OCI-LY3 (cell line): ENCODE measurements at regions not wholly inside any gene's neighbourhood (a gene's known extent, or its start where the extent isn't known, plus 50 kb on each side); places are given as distances from the start of the nearest gene placed in this dataset.
A peak's percentile ranks its signal among the peaks of the same experiment; 100 is the strongest.

Experiments
- CTCF ChIP-seq: fragments of 200-600, 300-600 bp; sonication (generic); IDR thresholded peaks from 2 replicates; pipeline ENCODE4 v1.5.1; 2014; ENCODE audit warnings: antibody characterized with exemption, low read length, low read depth
- EZH2phosphoT487 ChIP-seq: fragments of 200-600 bp; shearing (Covaris generic); IDR thresholded peaks from 2 replicates; pipeline ENCODE4 v1.6.1; 2018; ENCODE audit warnings: antibody characterized with exemption, mixed run types, low read depth

- TF ChIP-seq CTCF (peak; percentile 74), EZH2phosphoT487 (no peak)
These were observed 117.6 kb upstream of the FAM204A start for GRCh38 chr10:118459642-118460193.
